ENCODE measurements at regions not wholly inside any gene's neighbourhood (a gene's known extent, or its start where the extent isn't known, plus 50 kb on each side); places are given as distances from the start of the nearest gene placed in this dataset.

DNA sequence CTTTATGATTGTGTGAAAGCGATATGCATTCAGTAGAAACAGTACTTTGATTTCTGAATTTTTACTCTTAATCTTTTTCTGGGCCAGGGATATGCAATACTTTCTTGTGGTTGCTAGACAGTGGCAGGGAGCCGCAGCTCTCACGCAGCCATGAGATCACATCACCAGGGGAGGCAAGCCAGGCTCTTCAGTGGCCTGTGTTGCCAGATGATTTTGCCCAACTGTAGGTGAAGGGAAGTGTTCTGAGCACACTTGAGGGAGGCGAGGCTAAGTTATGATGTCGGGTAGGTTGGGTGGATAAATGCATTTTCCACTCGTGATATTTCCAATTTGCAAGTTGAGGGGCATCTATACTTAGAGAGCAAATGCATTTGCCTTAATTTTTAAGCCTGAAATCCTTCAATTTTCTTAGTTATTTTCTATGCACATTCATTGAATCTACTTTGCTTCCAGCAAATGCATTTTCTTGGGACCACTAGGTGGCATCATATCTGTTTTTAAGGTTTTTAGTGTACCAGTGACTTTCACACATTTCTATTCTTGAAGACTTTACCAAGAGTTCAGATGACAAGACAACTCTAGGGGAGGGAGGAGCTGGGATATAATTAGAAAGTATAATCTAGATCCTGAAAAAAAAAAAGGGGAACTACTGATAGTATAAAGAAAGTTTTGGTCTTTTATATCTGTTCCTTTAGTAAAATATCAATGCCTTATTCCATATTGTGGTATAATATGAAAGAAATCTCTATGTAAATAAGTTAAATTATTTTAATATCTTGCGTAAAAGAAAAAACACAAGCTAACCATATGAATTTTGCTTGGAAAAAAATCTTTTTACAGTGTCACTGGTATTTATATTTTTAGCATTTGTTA, 643.3 kb downstream of the SOCS6 start:
- TF ChIP-seq, protein P1, sequence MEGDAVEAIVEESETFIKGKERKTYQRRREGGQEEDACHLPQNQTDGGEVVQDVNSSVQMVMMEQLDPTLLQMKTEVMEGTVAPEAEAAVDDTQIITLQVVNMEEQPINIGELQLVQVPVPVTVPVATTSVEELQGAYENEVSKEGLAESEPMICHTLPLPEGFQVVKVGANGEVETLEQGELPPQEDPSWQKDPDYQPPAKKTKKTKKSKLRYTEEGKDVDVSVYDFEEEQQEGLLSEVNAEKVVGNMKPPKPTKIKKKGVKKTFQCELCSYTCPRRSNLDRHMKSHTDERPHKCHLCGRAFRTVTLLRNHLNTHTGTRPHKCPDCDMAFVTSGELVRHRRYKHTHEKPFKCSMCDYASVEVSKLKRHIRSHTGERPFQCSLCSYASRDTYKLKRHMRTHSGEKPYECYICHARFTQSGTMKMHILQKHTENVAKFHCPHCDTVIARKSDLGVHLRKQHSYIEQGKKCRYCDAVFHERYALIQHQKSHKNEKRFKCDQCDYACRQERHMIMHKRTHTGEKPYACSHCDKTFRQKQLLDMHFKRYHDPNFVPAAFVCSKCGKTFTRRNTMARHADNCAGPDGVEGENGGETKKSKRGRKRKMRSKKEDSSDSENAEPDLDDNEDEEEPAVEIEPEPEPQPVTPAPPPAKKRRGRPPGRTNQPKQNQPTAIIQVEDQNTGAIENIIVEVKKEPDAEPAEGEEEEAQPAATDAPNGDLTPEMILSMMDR (IDR thresholded peaks at IDR 0.05): no peak
- TF ChIP-seq, protein P2, sequence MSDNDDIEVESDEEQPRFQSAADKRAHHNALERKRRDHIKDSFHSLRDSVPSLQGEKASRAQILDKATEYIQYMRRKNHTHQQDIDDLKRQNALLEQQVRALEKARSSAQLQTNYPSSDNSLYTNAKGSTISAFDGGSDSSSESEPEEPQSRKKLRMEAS (CRISPR knock-in tag; IDR thresholded peaks at IDR 0.05): no peak
- TF ChIP-seq, protein P3, sequence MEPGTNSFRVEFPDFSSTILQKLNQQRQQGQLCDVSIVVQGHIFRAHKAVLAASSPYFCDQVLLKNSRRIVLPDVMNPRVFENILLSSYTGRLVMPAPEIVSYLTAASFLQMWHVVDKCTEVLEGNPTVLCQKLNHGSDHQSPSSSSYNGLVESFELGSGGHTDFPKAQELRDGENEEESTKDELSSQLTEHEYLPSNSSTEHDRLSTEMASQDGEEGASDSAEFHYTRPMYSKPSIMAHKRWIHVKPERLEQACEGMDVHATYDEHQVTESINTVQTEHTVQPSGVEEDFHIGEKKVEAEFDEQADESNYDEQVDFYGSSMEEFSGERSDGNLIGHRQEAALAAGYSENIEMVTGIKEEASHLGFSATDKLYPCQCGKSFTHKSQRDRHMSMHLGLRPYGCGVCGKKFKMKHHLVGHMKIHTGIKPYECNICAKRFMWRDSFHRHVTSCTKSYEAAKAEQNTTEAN (CRISPR knock-in tag; IDR thresholded peaks at IDR 0.05): no peak
- TF ChIP-seq, protein P4, sequence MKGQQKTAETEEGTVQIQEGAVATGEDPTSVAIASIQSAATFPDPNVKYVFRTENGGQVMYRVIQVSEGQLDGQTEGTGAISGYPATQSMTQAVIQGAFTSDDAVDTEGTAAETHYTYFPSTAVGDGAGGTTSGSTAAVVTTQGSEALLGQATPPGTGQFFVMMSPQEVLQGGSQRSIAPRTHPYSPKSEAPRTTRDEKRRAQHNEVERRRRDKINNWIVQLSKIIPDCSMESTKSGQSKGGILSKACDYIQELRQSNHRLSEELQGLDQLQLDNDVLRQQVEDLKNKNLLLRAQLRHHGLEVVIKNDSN (CRISPR knock-in tag; IDR thresholded peaks at IDR 0.05): no peak
- TF ChIP-seq NFYB (CRISPR knock-in tag; conservative IDR thresholded peaks at IDR 0.05; ENCODE audit: low read depth): no peak
- TF ChIP-seq, protein P5, sequence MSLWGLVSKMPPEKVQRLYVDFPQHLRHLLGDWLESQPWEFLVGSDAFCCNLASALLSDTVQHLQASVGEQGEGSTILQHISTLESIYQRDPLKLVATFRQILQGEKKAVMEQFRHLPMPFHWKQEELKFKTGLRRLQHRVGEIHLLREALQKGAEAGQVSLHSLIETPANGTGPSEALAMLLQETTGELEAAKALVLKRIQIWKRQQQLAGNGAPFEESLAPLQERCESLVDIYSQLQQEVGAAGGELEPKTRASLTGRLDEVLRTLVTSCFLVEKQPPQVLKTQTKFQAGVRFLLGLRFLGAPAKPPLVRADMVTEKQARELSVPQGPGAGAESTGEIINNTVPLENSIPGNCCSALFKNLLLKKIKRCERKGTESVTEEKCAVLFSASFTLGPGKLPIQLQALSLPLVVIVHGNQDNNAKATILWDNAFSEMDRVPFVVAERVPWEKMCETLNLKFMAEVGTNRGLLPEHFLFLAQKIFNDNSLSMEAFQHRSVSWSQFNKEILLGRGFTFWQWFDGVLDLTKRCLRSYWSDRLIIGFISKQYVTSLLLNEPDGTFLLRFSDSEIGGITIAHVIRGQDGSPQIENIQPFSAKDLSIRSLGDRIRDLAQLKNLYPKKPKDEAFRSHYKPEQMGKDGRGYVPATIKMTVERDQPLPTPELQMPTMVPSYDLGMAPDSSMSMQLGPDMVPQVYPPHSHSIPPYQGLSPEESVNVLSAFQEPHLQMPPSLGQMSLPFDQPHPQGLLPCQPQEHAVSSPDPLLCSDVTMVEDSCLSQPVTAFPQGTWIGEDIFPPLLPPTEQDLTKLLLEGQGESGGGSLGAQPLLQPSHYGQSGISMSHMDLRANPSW (CRISPR knock-in tag; conservative IDR thresholded peaks at IDR 0.05; ENCODE audit: low read depth): no peak
- TF ChIP-seq, protein P6, sequence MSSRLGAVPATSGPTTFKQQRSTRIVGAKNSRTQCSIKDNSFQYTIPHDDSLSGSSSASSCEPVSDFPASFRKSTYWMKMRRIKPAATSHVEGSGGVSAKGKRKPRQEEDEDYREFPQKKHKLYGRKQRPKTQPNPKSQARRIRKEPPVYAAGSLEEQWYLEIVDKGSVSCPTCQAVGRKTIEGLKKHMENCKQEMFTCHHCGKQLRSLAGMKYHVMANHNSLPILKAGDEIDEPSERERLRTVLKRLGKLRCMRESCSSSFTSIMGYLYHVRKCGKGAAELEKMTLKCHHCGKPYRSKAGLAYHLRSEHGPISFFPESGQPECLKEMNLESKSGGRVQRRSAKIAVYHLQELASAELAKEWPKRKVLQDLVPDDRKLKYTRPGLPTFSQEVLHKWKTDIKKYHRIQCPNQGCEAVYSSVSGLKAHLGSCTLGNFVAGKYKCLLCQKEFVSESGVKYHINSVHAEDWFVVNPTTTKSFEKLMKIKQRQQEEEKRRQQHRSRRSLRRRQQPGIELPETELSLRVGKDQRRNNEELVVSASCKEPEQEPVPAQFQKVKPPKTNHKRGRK (CRISPR knock-in tag; IDR thresholded peaks at IDR 0.05; ENCODE audit: borderline replicate concordance): no peak
- TF ChIP-seq, protein P7, sequence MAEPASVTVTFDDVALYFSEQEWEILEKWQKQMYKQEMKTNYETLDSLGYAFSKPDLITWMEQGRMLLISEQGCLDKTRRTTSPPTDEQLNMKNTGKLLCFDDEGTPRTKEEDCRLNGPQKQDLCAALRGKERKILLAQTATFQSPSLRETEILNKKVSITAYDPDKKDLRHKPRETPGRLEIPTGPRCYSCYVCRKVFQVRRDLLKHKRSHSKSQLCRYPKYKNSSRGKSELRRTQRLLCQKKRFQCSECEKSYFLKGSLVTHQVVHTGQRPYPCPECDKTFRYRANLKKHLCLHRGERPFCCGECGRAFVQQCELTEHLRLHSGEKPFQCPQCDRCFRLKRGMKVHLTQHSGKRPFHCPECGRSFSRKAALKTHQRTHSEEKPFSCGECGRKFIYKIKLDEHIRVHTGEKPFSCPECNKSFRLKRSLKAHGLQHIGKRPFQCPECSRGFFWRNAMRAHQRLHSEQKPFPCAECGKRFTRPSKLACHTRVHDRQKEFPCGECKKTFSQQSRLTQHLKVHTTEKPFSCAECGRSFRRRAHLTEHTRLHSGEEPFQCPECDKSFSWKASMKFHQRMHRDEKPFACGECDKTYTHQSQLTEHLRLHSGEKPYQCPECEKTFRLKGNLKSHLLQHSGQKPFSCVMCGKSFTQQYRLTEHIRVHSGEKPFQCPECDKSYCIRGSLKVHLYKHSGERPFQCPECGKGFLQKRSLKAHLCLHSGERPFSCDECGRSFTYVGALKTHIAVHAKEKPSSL (CRISPR knock-in tag; conservative IDR thresholded peaks at IDR 0.05): no peak
- no peak for TF ChIP-seq TEAD1 (CRISPR knock-in tag; IDR thresholded peaks at IDR 0.05)
